HepG2 (cell line): ENCODE measurements at regions not wholly inside any gene's neighbourhood (a gene's known extent, or its start where the extent isn't known, plus 50 kb on each side); places are given as distances from the start of the nearest gene placed in this dataset.

Source experiments
- ATAC-seq: fragments of 200-7000 bp; cut with Tn5 transposase; 3 replicates; pipeline ENCODE4 v1.9.1; 2020; ENCODE audit warnings: mild to moderate bottlenecking, moderate library complexity
- BruUV-seq: library from RNA; stranded (reverse); fragments of 400-500 nt; replicated peaks from 2 replicates; lab custom pipeline; 2021; lab: Mats Ljungman, UMichigan
- CTCF ChIA-PET: fragments of 300-600 bp; formaldehyde crosslinking; extraction: SDS; loops from one replicate; lab custom pipeline; 2021; ENCODE audit warnings: low total read pairs, inconsistent platforms, low intra/inter-chr PET ratio; lab: Yijun Ruan, JAX
- POLR2A ChIA-PET: fragments of 350-600 bp; sonication (Branson Sonifier 250); formaldehyde crosslinking; loops from one replicate; lab custom pipeline; 2020; ENCODE audit warnings: antibody characterized with exemption, inconsistent platforms; lab: Yijun Ruan, JAX
- DNase-seq: peaks from one replicate; pipeline ENCODE4 v3.0.0-alpha.2; 2015; ENCODE audit warnings: low spot score
- FAIRE-seq: peaks from 3 replicates; lab custom pipeline; 2011; peaks lifted over from hg19 to GRCh38; lab: Jason Lieb, UNC
- H2AFZ ChIP-seq: one replicate; pipeline ENCODE4 v1.6.1; 2011; ENCODE audit warnings: low read length, inconsistent platforms
- H3K27ac ChIP-seq: fragments of 300-600 bp; 3 replicates; pipeline ENCODE4 v1.8.0; 2011; ENCODE audit warnings: mixed run types, mild to moderate bottlenecking, mixed read lengths, low read length, inconsistent platforms; ENCODE audit not compliant: insufficient read depth; ENCODE audit errors: extremely low read length
- H3K27me3 ChIP-seq, 2 experiments: fragments of 200-600 bp in 1 of 2; 2 replicates in 1 of 2; 3 replicates in 1 of 2; pipeline versions ENCODE4 v1.6.0 to v1.8.0; 2011; ENCODE audit warnings: low read length in 2 of 2, mild to moderate bottlenecking in 2 of 2, moderate library complexity in 2 of 2, inconsistent platforms in 1 of 2; ENCODE audit not compliant: insufficient read depth in 2 of 2, control insufficient read depth in 1 of 2
- H3K36me3 ChIP-seq, 2 experiments: fragments of 200-600 bp in 1 of 2; replicated peaks in 1 of 2; 2 replicates in 1 of 2; 3 replicates in 1 of 2; pipeline versions ENCODE4 v1.5.1 to v1.8.0; 2011; ENCODE audit warnings: low read length in 2 of 2, inconsistent platforms in 1 of 2; ENCODE audit not compliant: insufficient read depth in 2 of 2, control insufficient read depth in 1 of 2
- H3K4me1 ChIP-seq: 2 replicates; pipeline ENCODE4 v1.5.1; 2012; ENCODE audit warnings: low read length, inconsistent platforms; ENCODE audit not compliant: insufficient read depth
- H3K4me2 ChIP-seq: 2 replicates; pipeline ENCODE4 v1.6.0; 2011; ENCODE audit warnings: low read depth, low read length, inconsistent platforms
- H3K4me3 ChIP-seq, 3 experiments: fragments of 200-600 bp in 1 of 3; sonication (generic), shearing (Covaris generic) in 1 of 3; replicated peaks in 1 of 3; 2 replicates each; pipeline ENCODE4 v1.5.1; 2011 to 2016; ENCODE audit warnings: low read length in 3 of 3, inconsistent platforms in 2 of 3, low read depth in 2 of 3, mild to moderate bottlenecking in 2 of 3, control low read depth in 1 of 3, mixed read lengths in 1 of 3; ENCODE audit not compliant: insufficient read depth in 1 of 3
- H3K79me2 ChIP-seq: one replicate; pipeline ENCODE4 v1.6.1; 2011; ENCODE audit warnings: low read length, inconsistent platforms; ENCODE audit not compliant: insufficient read depth
- H3K9ac ChIP-seq: 2 replicates; pipeline ENCODE4 v1.6.0; 2011; ENCODE audit warnings: mild to moderate bottlenecking, low read depth, low read length, inconsistent platforms; ENCODE audit not compliant: insufficient read depth
- H3K9me3 ChIP-seq: 2 replicates; pipeline ENCODE4 v1.5.1; 2012; ENCODE audit warnings: mild to moderate bottlenecking, low read length
- H4K20me1 ChIP-seq: 2 replicates; pipeline ENCODE4 v1.6.0; 2011; ENCODE audit warnings: inconsistent platforms, mild to moderate bottlenecking, low read length, moderate library complexity; ENCODE audit not compliant: insufficient read depth
- CREB1 ChIP-seq, 2 experiments: fragments of 450-650 bp in 1 of 2; IDR thresholded peaks; 2 replicates each; pipeline ENCODE4 v1.6.1; 2016 to 2017; ENCODE audit warnings: control low read depth in 1 of 2, mild to moderate bottlenecking in 1 of 2, missing compliant biosample characterization in 1 of 2, missing genetic modification characterization in 1 of 2
- MAFF ChIP-seq: IDR thresholded peaks from 2 replicates; pipeline ENCODE4 v1.6.1; 2011; ENCODE audit warnings: low read depth, low read length, improper control_type of control experiment
- MAFK ChIP-seq, 2 experiments: IDR thresholded peaks in 1 of 2; conservative IDR thresholded peaks in 1 of 2; 2 replicates each; pipeline ENCODE4 v1.6.1; 2011; ENCODE audit warnings: improper control_type of control experiment in 2 of 2, low read length in 2 of 2
- POLR2A ChIP-seq, 2 experiments: IDR thresholded peaks; 2 replicates each; pipeline ENCODE4 v1.6.1; 2011; ENCODE audit warnings: low read depth in 2 of 2, low read length in 2 of 2, mild to moderate bottlenecking in 1 of 2, moderate library complexity in 1 of 2; ENCODE audit not compliant: insufficient read depth in 1 of 2
- RCOR2 ChIP-seq: IDR thresholded peaks from 2 replicates; pipeline ENCODE4 v1.6.1; 2016; ENCODE audit warnings: missing biosample characterization, missing genetic modification reagents
- WGBS: methylation state at CpG from one replicate; pipeline ENCODE4 v1.1.6; 2017; ENCODE audit warnings: low lambda C conversion rate; 5-methylcytosine and 5-hydroxymethylcytosine counted together
- in situ Hi-C: cut with HindIII; loops from 2 replicates; pipeline ENCODE4 v1.10.0; 2017; ENCODE audit warnings: low pct_unique_long_range_greater_than_20kb; ENCODE audit not compliant: extremely low pct_ligation_motif_present
- intact Hi-C: fragments of 100-400 bp; cut with micrococcal nuclease; formaldehyde crosslinking; loops from one replicate; pipeline ENCODE4 v1.10.0; 2022; ENCODE audit not compliant: unreplicated experiment

DNA sequence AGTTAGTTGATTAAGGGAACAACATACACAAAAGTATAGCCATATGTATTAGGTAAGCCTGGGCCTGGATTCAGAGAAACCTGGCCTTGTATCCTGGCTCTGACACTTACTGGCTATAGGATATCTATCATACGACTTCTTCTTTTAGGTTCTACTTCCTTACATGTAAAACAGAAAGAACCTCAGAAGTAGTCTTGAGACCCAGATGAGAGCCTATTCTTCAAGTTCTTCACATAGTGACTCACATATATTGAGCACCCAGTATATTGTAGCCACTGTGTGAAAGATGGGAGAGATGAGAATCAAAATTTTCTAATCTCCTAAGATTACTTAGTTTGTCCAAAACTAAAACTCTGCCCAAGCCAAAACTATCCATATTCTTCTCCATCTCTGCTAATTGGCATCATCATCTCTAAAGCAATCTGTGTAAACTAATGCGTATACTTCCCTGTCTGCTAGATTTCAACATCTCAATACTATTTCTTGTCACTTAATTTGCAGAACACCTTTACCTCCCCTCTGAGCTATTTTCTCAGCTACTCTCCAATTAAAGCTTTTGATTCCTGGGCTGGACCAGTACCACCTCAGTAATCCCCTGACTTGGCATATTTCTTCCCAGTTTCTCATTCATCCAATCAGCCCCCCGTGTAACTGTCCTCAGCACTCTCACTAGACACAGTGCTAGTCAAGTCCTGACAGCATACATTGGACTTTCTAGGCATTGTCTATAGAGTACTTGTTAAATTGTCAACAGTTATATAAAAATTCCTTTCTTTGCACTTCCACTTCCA, 53.5 kb upstream of the MET start:
- POLR2A ChIA-PET = no interaction called here
- no TSS peak for BruUV-seq
- FAIRE-seq = no peak

DNA sequence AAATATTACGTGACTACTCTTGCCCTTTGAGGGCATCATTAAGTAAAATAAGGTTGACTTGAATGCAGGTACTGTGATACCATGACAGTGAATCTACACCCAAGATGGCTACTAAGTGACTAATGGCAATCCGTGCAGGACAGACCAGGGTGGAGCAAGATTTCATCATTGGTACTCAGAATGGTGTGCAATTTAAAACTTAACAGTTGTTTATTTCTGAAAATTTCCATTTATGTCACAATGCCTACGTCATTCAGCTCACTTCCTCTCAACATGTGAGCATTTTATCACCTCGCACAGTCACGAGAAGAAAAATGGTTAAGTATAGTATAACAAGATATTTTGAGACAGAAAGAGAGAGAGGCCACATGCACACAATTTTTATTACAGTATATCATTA, 50.3 kb upstream of the MET start:
- no peak for ATAC-seq
- intact Hi-C loops = no loop called here
- H3K4me1 ChIP-seq = no peaks in the 10 kb centered on the region
- H3K9me3 ChIP-seq = no peaks in the 10 kb centered on the region
- no peak overlapping the region for H3K4me3 ChIP-seq
- H3K4me2 ChIP-seq = no peak overlapping the region
- ChIA-PET CTCF (no interaction called here), POLR2A (no interaction called here)
- TF ChIP-seq POLR2A (IDR thresholded peaks at IDR 0.05; ENCODE audit: insufficient read depth in 1 of 2, low read depth in 2 of 2, low read length in 2 of 2) (no peak), CREB1 (IDR thresholded peaks at IDR 0.05) (peak; percentile 68), CREB1 (CRISPR knock-in tag; IDR thresholded peaks at IDR 0.05) (no peak)
- no peak overlapping the region for H3K27ac ChIP-seq
- FAIRE-seq = no peak
- H3K27me3 ChIP-seq = no peaks in the 10 kb centered on the region
- BruUV-seq = no TSS peak
- H2AFZ ChIP-seq = no peak overlapping the region
- in situ Hi-C loops = no loop called here
- DNase-seq = no peak
- H3K36me3 ChIP-seq = no peaks in the 10 kb centered on the region
- no peak overlapping the region for H3K9ac ChIP-seq
- WGBS = 25% methylated on average over 5 of the region's 5 CpGs
- no peaks in the 10 kb centered on the region for H3K79me2 ChIP-seq
- no peaks in the 10 kb centered on the region for H4K20me1 ChIP-seq

More for the DNA sequence above, 53.5 kb upstream of the MET start:
- Histone ChIP-seq H3K27me3 (peaks cover 0 to 4% of the 10 kb centered on the region in 2 experiments; a peak in 1 of 5 replicates), H3K36me3 (no peaks in the 10 kb centered on the region), H3K4me1 (no peaks in the 10 kb centered on the region), H4K20me1 (no peaks in the 10 kb centered on the region), H2AFZ (no peak overlapping the region), H3K9me3 (no peaks in the 10 kb centered on the region), H3K4me3 (no peak overlapping the region), H3K9ac (no peak overlapping the region), H3K27ac (no peak overlapping the region), H3K79me2 (no peaks in the 10 kb centered on the region), H3K4me2 (no peak overlapping the region)
- ATAC-seq = no peak
- 39% methylated on average over 3 of the region's 3 CpGs for WGBS
- intact Hi-C loops = no loop called here
- in situ Hi-C loops = no loop called here
- no peak for DNase-seq
- CTCF ChIA-PET = no interaction called here
- peak; percentile 39 to 63; a peak in 3 of 4 replicates for TF ChIP-seq MAFK (conservative IDR thresholded peaks at IDR 0.05 in 1 of 2, IDR thresholded peaks at IDR 0.05 in 1 of 2; ENCODE audit: low read length in 2 of 2)
- no peak for TF ChIP-seq RCOR2 (CRISPR knock-in tag)
- TF ChIP-seq MAFF = 0 out of 2 replicates have a peak, but pooled peaks have one; percentile 33
